H1 (cell line): ENCODE measurements at regions not wholly inside any gene's neighbourhood (a gene's known extent, or its start where the extent isn't known, plus 50 kb on each side); places are given as distances from the start of the nearest gene placed in this dataset.

Source experiments
- CTCF ChIA-PET: fragments of 300-600 bp; sonication (Branson Sonifier 250); formaldehyde crosslinking; loops from one replicate; lab custom pipeline; 2021; ENCODE audit not compliant: partially characterized antibody; lab: Charles Lee
- POLR2A ChIA-PET: fragments of 300-600 bp; sonication (Branson Sonifier 250); formaldehyde crosslinking; loops from one replicate; lab custom pipeline; 2021; ENCODE audit warnings: inconsistent platforms; ENCODE audit not compliant: partially characterized antibody; lab: Charles Lee
- DNase-seq, 2 experiments: peaks; one replicate each; pipeline versions ENCODE4 v3.0.0 to v3.0.0-alpha.2; 2010 to 2022; ENCODE audit warnings: low spot score in 2 of 2, low read depth in 1 of 2, mixed read lengths in 1 of 2
- FAIRE-seq: peaks from 2 replicates; lab custom pipeline; 2011; peaks lifted over from hg19 to GRCh38; lab: Jason Lieb, UNC
- H2AFZ ChIP-seq: 2 replicates; pipeline ENCODE4 v1.8.1; 2012; ENCODE audit warnings: low read length, inconsistent platforms
- H2AK5ac ChIP-seq: 2 replicates; pipeline ENCODE4 v1.6.1; 2013; ENCODE audit warnings: low read depth, low read length
- H2BK120ac ChIP-seq: replicated peaks from 2 replicates; pipeline ENCODE3; 2013; ENCODE audit warnings: low read depth, low read length, inconsistent platforms
- H2BK12ac ChIP-seq: 2 replicates; pipeline ENCODE4 v1.6.1; 2013; ENCODE audit warnings: low read depth, low read length
- H2BK15ac ChIP-seq: 2 replicates; pipeline ENCODE4 v1.6.1; 2013; ENCODE audit warnings: low read length
- H2BK20ac ChIP-seq: 2 replicates; pipeline ENCODE4 v1.6.1; 2013; ENCODE audit warnings: low read length
- H2BK5ac ChIP-seq: 2 replicates; pipeline ENCODE4 v1.6.1; 2013; ENCODE audit warnings: low read depth, low read length
- H3K14ac ChIP-seq: 2 replicates; pipeline ENCODE4 v1.6.1; 2013; ENCODE audit warnings: inconsistent platforms; ENCODE audit not compliant: insufficient read length
- H3K18ac ChIP-seq: 2 replicates; pipeline ENCODE4 v1.6.1; 2013; ENCODE audit warnings: low read length; ENCODE audit errors: extremely low read depth
- H3K23ac ChIP-seq: 2 replicates; pipeline ENCODE4 v1.6.1; 2013; ENCODE audit warnings: inconsistent platforms; ENCODE audit not compliant: insufficient read length
- H3K23me2 ChIP-seq: 2 replicates; pipeline ENCODE4 v1.6.1; 2013; ENCODE audit warnings: low read depth, low read length
- H3K27ac ChIP-seq: 2 replicates; pipeline ENCODE4 v1.6.1; 2011; ENCODE audit warnings: low read depth, low read length, inconsistent platforms
- H3K27me3 ChIP-seq, 4 experiments: replicated peaks in 1 of 4; 1 replicate in 1 of 4; 2 replicates in 3 of 4; pipeline versions ENCODE4 v1.6.1 to v1.8.1; 2011 to 2013; ENCODE audit warnings: low read length in 3 of 4, mild to moderate bottlenecking in 3 of 4, inconsistent platforms in 2 of 4, mixed read lengths in 2 of 4, moderate library complexity in 1 of 4; ENCODE audit not compliant: control insufficient read depth in 3 of 4, insufficient read depth in 3 of 4; ENCODE audit errors: extremely low read depth in 1 of 4
- H3K36me3 ChIP-seq, 4 experiments: 2 replicates each; pipeline versions ENCODE4 v1.6.1 to v1.8.1; 2011 to 2013; ENCODE audit warnings: mild to moderate bottlenecking in 4 of 4, low read length in 3 of 4, moderate library complexity in 2 of 4, control low read depth in 1 of 4, inconsistent platforms in 1 of 4; ENCODE audit not compliant: insufficient read depth in 4 of 4, control insufficient read depth in 2 of 4
- H3K4ac ChIP-seq: replicated peaks from 2 replicates; pipeline ENCODE3; 2013; ENCODE audit warnings: low read length, low read depth, mixed read lengths, inconsistent platforms; ENCODE audit not compliant: insufficient read length
- H3K4me1 ChIP-seq, 4 experiments: replicated peaks in 1 of 4; 1 replicate in 1 of 4; 2 replicates in 3 of 4; pipeline versions ENCODE4 v1.6.1 to v1.8.1; 2011 to 2013; ENCODE audit warnings: low read length in 3 of 4, inconsistent platforms in 2 of 4, mixed read lengths in 1 of 4; ENCODE audit not compliant: insufficient read depth in 4 of 4, control insufficient read depth in 3 of 4
- H3K4me2 ChIP-seq, 2 experiments: 2 replicates each; pipeline versions ENCODE4 v1.6.1 to v1.8.1; 2011 to 2013; ENCODE audit warnings: low read depth in 2 of 2, low read length in 2 of 2, control low read depth in 1 of 2, inconsistent platforms in 1 of 2, mild to moderate bottlenecking in 1 of 2; ENCODE audit not compliant: insufficient read depth in 1 of 2
- H3K4me3 ChIP-seq, 4 experiments: fragments of 200-600, 300-600 bp in 1 of 4; sonication (generic), shearing (Covaris generic), sonication (Bioruptor Twin) in 1 of 4; 2 replicates each; pipeline versions ENCODE4 v1.5.1 to v1.8.1; 2011 to 2016; ENCODE audit warnings: low read length in 4 of 4, low read depth in 3 of 4, control low read depth in 2 of 4, inconsistent platforms in 2 of 4, mild to moderate bottlenecking in 2 of 4, mixed read lengths in 1 of 4, moderate library complexity in 1 of 4; ENCODE audit not compliant: insufficient read depth in 2 of 4; ENCODE audit errors: extremely low read depth in 1 of 4
- H3K56ac ChIP-seq: replicated peaks from 2 replicates; pipeline ENCODE3; 2013; ENCODE audit warnings: low read depth, mild to moderate bottlenecking, mixed read lengths, low read length, inconsistent platforms; ENCODE audit not compliant: insufficient read length
- H3K79me1 ChIP-seq: 2 replicates; pipeline ENCODE4 v1.6.1; 2013; ENCODE audit warnings: low read depth, low read length, control low read depth
- H3K79me2 ChIP-seq, 2 experiments: 2 replicates each; pipeline versions ENCODE4 v1.6.1 to v1.8.1; 2012 to 2013; ENCODE audit warnings: low read length in 2 of 2, mild to moderate bottlenecking in 2 of 2, inconsistent platforms in 1 of 2; ENCODE audit not compliant: insufficient read depth in 2 of 2, control insufficient read depth in 1 of 2
- H3K9ac ChIP-seq, 4 experiments: replicated peaks in 1 of 4; 1 replicate in 1 of 4; 2 replicates in 3 of 4; pipeline versions ENCODE4 v1.6.1 to v1.8.1; 2011 to 2013; ENCODE audit warnings: low read depth in 3 of 4, low read length in 3 of 4, control low read depth in 2 of 4, mild to moderate bottlenecking in 2 of 4, moderate library complexity in 2 of 4, inconsistent platforms in 1 of 4; ENCODE audit errors: extremely low read depth in 1 of 4
- H3K9me3 ChIP-seq, 2 experiments: 2 replicates each; pipeline versions ENCODE4 v1.6.1 to v1.8.1; 2012 to 2013; ENCODE audit warnings: mild to moderate bottlenecking in 2 of 2, moderate library complexity in 2 of 2, control low read depth in 1 of 2, inconsistent platforms in 1 of 2, low read depth in 1 of 2, low read length in 1 of 2, mixed read lengths in 1 of 2; ENCODE audit not compliant: insufficient read depth in 2 of 2
- H4K20me1 ChIP-seq, 2 experiments: replicated peaks in 1 of 2; 2 replicates each; pipeline versions ENCODE3 to v1.8.1; 2011 to 2013; ENCODE audit warnings: inconsistent platforms in 2 of 2, low read length in 2 of 2, mild to moderate bottlenecking in 1 of 2; ENCODE audit not compliant: insufficient read depth in 2 of 2, control insufficient read depth in 1 of 2
- H4K5ac ChIP-seq: 2 replicates; pipeline ENCODE4 v1.6.1; 2013; ENCODE audit warnings: low read length, low read depth, mixed read lengths, inconsistent platforms; ENCODE audit not compliant: insufficient read length
- H4K8ac ChIP-seq: 2 replicates; pipeline ENCODE4 v1.8.0; 2013; ENCODE audit warnings: mild to moderate bottlenecking, moderate library complexity, low read length, inconsistent platforms; ENCODE audit not compliant: insufficient read depth; ENCODE audit errors: extremely low read depth
- H4K91ac ChIP-seq: replicated peaks from 2 replicates; pipeline ENCODE3; 2013; ENCODE audit warnings: low read length, mixed read lengths, inconsistent platforms; ENCODE audit not compliant: insufficient read length
- E2F6 ChIP-seq: IDR thresholded peaks from 2 replicates; pipeline ENCODE4 v1.6.1; 2012; ENCODE audit warnings: inconsistent platforms
- GABPA ChIP-seq: IDR thresholded peaks from 2 replicates; pipeline ENCODE4 v1.6.1; 2011; ENCODE audit warnings: mild to moderate bottlenecking, low read length, moderate library complexity, borderline replicate concordance; ENCODE audit not compliant: insufficient read depth
- POU5F1 ChIP-seq: IDR thresholded peaks from 2 replicates; pipeline ENCODE4 v1.6.1; 2011; ENCODE audit warnings: low read depth, mild to moderate bottlenecking, low read length, moderate library complexity
- TAF1 ChIP-seq: IDR thresholded peaks from 2 replicates; pipeline ENCODE4 v1.6.1; 2011; ENCODE audit warnings: mild to moderate bottlenecking, low read depth, low read length
- WGBS, 2 experiments: shearing (Covaris generic) in 1 of 2; methylation state at CpG; one replicate each; pipeline versions ENCODE4 v1.1.6 to v1.1.7; 2013 to 2015; ENCODE audit warnings: low lambda C conversion rate in 2 of 2, mixed read lengths in 2 of 2, inconsistent platforms in 1 of 2, low coverage in 1 of 2, missing lambda C conversion rate in 1 of 2; ENCODE audit not compliant: insufficient replicate concordance in 2 of 2, insufficient coverage in 1 of 2, insufficient read length in 1 of 2; ENCODE audit errors: extremely low coverage in 1 of 2, missing lambda C conversion rate in 1 of 2; 5-methylcytosine and 5-hydroxymethylcytosine counted together
- TF ChIP-seq, protein P1 (sequence below), 3 experiments: IDR thresholded peaks; 1 replicate in 2 of 3; 2 replicates in 1 of 3; pipeline versions ENCODE4 v1.5.1 to v1.6.1; 2011; ENCODE audit warnings: low read length in 3 of 3, mild to moderate bottlenecking in 3 of 3, inconsistent platforms in 2 of 3, low read depth in 1 of 3, moderate library complexity in 1 of 3; ENCODE audit not compliant: insufficient read depth in 1 of 3; ENCODE audit errors: control extremely low read depth in 1 of 3
- TF ChIP-seq, protein P2 (sequence below): IDR thresholded peaks from 2 replicates; pipeline ENCODE4 v1.6.1; 2012; ENCODE audit warnings: low read length, inconsistent platforms

- TF ChIP-seq, protein P1, sequence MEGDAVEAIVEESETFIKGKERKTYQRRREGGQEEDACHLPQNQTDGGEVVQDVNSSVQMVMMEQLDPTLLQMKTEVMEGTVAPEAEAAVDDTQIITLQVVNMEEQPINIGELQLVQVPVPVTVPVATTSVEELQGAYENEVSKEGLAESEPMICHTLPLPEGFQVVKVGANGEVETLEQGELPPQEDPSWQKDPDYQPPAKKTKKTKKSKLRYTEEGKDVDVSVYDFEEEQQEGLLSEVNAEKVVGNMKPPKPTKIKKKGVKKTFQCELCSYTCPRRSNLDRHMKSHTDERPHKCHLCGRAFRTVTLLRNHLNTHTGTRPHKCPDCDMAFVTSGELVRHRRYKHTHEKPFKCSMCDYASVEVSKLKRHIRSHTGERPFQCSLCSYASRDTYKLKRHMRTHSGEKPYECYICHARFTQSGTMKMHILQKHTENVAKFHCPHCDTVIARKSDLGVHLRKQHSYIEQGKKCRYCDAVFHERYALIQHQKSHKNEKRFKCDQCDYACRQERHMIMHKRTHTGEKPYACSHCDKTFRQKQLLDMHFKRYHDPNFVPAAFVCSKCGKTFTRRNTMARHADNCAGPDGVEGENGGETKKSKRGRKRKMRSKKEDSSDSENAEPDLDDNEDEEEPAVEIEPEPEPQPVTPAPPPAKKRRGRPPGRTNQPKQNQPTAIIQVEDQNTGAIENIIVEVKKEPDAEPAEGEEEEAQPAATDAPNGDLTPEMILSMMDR (IDR thresholded peaks at IDR 0.05; ENCODE audit: control extremely low read depth in 1 of 3, insufficient read depth in 1 of 3, low read depth in 1 of 3, low read length in 3 of 3), result no peak
- TF ChIP-seq TAF1 (no peak), GABPA (no peak), POU5F1 (no peak), E2F6 (no peak)
- TF ChIP-seq, protein P2, sequence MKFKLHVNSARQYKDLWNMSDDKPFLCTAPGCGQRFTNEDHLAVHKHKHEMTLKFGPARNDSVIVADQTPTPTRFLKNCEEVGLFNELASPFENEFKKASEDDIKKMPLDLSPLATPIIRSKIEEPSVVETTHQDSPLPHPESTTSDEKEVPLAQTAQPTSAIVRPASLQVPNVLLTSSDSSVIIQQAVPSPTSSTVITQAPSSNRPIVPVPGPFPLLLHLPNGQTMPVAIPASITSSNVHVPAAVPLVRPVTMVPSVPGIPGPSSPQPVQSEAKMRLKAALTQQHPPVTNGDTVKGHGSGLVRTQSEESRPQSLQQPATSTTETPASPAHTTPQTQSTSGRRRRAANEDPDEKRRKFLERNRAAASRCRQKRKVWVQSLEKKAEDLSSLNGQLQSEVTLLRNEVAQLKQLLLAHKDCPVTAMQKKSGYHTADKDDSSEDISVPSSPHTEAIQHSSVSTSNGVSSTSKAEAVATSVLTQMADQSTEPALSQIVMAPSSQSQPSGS, result no peak
- H2AFZ ChIP-seq, result no peak overlapping the region
- H3K79me2 ChIP-seq, result no peaks in the 10 kb centered on the region
- no peak overlapping the region for H3K4ac ChIP-seq
- no peak overlapping the region for H2BK120ac ChIP-seq
- 78% methylated on average over 5 of the region's 5 CpGs; no CpG with 5 or more reads in 1 of the 2 experiments for WGBS, 2 experiments
- no peak overlapping the region for H3K4me2 ChIP-seq
- H3K56ac ChIP-seq, result no peak overlapping the region
- H3K9me3 ChIP-seq, result no peaks in the 10 kb centered on the region
- H4K91ac ChIP-seq, result no peak overlapping the region
- H4K20me1 ChIP-seq, result no peaks in the 10 kb centered on the region
- no peaks in the 10 kb centered on the region for H3K23me2 ChIP-seq
- no peak for DNase-seq
- H3K36me3 ChIP-seq, result no peaks in the 10 kb centered on the region
- H3K23ac ChIP-seq, result no peak overlapping the region
- H2AK5ac ChIP-seq, result no peak overlapping the region
- peaks cover 1 to 18% (median 11%) of the 10 kb centered on the region in 4 experiments; a peak in 4 of 7 replicates for H3K4me1 ChIP-seq
- no peak overlapping the region for H2BK12ac ChIP-seq
- ChIA-PET CTCF (no interaction called here), POLR2A (no interaction called here)
- H3K79me1 ChIP-seq, result no peaks in the 10 kb centered on the region
- no peak overlapping the region for H2BK20ac ChIP-seq
- no peak overlapping the region for H3K4me3 ChIP-seq
- no peak for FAIRE-seq
- no peak overlapping the region for H4K8ac ChIP-seq
- H3K27ac ChIP-seq, result no peak overlapping the region
- H2BK15ac ChIP-seq, result no peak overlapping the region; the same call in 1 of the 2 replicates
- H3K9ac ChIP-seq, result no peak overlapping the region
- H2BK5ac ChIP-seq, result no peak overlapping the region
- no peak overlapping the region for H4K5ac ChIP-seq
- H3K27me3 ChIP-seq, result peaks cover 0 to 2% (median 0%) of the 10 kb centered on the region in 4 experiments; a peak in 1 of 7 replicates
- H3K14ac ChIP-seq, result no peak overlapping the region
- H3K18ac ChIP-seq, result peak overlapping the region; percentile 11; the same call in 1 of the 2 replicates
These were observed 58.0 kb upstream of the BOD1L2 start for GRCh38 chr18:57088883-57089282.
